NCI-H146 (cell line): ENCODE measurements at regions not wholly inside any gene's neighbourhood (a gene's known extent, or its start where the extent isn't known, plus 50 kb on each side); places are given as distances from the start of the nearest gene placed in this dataset.

Experiments
- DNase-seq: peaks from one replicate; lab custom pipeline; 2025; lab: John Stamatoyannopoulos, UW

DNA sequence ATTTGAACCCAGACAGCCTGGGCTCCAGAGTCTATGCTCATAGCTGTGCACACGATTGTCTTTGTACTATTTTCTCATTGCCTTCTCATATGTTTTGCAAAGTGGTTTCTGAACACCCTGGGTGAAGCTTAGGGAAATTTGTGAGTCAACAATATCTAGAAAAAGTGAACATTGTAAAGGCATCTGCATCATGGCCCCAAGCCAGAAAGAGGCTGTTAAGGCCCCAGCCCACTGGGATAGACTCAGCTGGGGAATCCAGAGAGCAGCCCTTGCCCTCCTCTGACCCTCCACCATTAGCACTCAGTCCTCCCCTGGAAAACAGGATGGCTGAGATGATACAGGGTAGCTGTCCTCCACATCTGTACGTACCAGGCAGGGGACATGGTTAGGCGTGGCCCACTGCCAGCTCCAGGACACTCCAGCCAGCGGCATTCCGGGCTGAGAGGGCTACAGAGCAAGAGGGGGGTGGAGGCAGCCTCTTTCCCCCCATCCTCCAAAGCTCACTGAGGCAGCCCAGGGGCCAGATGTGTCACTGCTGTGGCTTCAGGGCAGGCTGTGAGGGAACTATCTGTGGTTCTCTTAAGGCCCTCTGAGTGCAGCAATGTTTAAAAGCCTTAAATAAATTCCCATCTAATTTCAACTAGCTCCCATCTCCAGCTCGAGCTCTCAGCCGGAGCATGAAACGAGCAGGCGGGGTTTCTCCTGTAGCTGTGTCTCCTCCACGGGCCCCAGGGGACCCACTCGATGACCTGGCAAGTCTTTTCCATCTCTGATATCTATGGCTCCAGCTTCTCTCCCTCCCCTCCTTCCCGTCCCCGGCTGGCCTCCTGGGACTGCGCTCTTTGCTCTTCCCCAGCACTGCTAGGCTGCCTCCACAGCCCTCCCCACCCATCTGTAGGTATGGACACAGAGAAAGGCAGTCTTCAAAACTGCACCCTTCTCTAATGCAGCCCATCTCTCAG is 209.4 kb upstream of the LRFN2 start:
- no peak for DNase-seq

DNA sequence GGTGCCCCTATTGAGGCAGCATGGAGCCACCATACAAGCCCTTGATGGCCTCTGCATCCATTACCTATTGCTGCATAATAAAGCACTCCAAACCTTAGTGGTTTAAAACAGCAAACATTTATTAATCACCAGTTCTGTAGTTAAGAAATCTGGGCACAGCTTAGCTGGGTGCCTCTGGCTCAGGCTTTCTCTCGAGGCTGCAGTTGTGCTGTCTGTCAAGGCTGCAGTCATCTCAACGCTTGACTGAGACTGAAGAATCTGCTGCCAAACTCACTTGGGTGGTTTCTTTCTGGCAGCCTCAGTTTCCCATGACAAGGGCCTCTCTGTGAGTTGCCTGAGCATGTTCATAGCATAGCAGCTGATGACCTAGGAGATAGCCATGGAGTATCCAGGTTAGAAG is 207.4 kb upstream of the LRFN2 start:
- no peak for DNase-seq

DNA sequence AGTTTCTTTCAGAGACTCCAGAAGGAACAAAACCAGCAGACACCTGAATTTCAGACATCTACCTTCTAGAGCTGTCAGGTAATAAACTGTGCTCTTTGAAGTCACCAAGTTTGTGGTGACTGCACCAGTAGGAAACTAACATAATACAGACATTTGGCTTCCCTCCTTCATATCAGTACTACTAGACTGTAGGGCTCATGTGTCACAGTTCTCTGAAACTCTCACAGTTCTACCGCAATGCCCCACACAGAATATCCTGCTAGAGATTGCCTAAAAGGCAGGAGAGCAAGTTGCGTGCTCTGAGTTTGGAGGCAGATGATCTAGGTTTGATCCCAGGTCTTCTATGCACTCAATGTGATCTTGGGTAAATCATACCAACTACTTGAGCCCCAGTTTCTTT is 205.0 kb upstream of the LRFN2 start:
- DNase-seq: no peak

DNA sequence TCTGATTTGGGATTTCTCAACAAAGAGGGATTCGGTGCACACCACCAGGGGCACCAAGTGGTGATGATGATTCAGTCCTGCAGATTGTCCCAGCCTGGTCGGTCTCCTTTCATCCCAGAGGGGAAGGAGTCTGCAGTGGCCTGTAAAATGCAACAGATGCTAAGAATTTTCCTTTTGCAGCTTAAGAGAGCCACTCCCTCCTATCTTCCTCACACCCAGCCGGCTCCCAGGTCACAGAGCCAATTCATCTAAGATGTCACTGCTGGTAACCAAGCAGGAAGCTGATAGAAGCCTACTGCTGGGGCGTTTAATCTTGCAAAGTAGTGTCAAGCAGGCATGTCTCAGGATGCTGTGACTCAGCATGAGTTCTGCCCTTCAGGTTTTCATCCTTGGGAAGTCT is 203.8 kb upstream of the LRFN2 start:
- no peak for DNase-seq

DNA sequence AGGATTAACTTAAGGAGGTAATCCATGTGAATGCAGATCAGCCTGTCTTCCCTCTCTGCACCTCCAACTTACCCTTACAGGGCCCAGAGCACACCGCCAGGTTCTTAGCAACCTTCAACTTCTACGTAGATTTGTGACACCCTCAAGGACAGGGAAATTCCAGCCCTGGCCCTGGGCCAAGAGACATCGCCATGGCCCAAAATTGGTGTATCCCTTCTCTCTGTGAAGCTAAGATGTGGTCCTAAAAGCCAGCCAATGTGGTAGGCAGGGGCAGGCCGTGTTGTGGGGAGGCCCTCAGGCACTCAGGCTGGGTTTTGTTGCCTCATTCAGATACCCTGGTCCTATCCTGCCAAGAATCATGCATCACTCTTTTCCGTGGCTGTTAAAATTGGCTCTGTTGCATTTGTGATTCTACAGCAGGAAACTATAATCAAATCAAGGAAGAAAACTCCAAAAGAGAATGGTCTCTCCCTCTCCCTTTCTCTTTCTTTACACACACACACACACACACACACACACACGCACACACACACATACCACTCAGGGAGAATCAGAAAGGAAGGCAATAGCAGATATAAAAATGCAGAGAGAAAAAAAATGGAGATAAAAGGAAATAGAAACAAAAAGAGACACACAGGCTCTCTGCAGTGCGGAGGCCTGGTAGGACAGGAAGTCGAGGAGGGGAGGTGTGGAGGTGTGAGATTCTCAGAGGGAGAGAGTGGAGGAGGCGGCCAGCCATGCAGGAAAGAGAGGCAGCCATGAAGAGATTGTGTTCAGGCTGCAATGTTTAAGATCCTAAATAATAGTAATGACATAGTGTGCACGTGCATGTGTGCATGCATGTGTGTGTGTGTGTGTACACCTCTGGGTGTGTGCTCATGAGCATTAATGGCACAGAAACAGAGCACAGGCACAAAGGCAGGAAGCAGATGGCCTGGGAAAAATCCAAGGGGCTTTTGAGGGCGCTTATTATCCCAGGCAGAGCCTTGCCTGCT is 201.8 kb upstream of the LRFN2 start:
- no peak for DNase-seq

DNA sequence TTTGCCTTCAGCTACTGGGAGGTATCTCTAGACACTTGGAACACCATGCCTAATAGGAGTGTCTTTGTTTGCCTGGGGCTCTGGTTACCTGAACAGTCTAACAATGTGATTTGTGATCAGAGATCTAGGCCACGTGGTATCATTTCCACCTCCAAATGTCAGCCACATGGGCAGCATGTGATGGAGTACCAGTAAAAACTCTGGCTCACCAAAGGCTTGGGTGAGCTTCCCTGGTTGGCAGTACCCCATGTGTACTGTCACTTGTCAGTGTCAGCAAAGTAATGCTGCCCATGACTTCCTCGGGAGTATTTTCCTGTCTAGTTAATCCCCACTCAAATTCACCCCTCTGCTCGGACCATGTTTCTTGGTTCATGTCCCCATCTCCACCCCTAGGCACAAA is 195.2 kb upstream of the LRFN2 start:
- DNase-seq: no peak

DNA sequence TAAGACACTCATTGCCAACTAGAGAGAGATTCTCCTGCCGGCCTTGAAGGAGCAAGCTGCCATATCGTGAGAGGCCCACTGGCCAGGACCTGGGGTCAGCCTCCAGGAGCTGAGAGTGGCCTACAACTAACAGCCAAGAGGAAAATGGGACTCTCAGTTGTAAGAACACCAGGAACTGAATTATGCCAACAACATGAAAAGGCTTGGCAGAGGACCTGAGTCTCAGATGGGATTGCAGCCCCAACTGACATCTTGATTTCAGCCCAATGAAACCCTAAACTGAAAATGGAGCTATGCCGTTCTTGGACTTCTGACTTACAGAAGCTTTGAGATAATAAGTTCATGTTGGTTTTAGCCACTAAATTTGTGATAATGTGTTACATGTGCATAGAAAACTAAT is 193.5 kb upstream of the LRFN2 start:
- DNase-seq: no peak

DNA sequence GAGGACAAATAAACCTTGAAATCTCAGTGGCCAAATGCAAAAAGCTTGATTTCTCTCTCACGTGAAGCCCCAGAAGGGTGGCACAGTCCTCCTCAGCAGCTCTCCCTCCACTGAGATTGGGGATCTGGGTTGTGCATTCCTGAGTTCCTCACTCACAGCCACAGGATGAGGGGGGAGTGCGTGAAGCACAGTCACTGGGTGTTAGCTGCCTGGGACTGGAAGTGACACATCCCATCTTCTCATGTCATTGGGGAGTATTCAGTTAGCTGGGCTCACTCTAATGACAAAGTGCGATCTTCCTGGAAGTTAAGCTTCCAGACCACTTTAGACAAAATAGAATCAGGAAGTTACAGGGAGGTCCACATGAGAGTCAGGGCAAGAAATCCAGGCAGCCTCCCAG is 192.2 kb upstream of the LRFN2 start:
- DNase-seq: no peak

DNA sequence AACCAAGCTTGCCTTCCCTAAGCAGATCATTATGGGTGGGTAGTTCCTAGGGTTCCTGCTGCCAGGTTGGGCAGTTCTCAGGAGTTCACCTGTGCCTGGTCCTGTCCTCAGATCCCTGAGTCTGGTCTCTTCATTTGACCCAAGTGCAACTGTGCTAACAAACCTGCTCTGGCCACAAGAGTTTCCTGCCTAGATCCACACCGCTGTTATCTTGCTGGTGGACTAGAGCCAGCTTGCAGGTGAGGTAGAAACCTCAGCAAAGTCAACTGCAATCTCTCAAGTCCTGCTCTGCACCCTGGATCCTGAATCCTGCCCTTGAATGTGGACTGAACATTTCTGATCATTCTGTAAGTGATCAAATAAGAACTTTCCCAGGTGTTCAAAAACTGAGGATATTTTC is 191.8 kb upstream of the LRFN2 start:
- DNase-seq: no peak

DNA sequence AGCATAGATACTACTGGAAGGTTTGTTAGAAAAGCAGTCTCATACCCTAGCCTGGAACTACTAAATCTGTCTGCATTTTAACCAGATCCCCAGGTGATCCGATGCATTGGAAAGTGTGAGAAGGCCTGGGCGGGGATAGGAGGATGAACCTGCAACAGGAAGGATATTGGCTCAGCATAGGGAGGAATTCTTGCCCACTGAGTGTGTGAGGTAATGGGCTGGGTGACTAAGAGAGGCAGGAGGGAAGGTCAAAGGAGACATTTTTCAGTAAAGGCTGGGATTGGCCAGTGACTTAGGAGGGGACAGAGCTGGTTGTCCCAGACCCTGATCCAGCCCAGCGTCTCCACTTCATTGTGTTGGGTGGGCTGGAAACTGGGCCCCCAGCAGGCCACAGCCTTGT is 191.0 kb upstream of the LRFN2 start:
- DNase-seq: no peak

DNA sequence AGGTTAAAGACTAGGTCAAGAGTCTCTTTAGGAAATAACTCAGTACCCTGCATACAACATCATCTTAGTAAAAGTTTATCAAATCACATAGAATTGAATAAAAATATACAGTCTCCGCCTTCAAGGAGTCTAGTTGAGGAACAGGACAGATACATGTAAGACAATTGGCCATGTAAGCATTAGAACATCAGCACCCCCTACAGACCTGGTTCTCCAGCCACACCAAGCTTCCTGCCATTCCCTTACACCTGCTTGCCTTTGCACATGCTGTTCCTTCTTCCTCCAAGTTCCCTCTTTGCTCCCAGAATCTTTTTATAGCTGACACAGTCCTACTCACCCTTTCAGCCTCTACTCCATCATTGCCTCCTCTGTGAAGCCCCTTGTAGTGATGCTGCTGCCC is 187.8 kb upstream of the LRFN2 start:
- peak; percentile 38 for DNase-seq

DNA sequence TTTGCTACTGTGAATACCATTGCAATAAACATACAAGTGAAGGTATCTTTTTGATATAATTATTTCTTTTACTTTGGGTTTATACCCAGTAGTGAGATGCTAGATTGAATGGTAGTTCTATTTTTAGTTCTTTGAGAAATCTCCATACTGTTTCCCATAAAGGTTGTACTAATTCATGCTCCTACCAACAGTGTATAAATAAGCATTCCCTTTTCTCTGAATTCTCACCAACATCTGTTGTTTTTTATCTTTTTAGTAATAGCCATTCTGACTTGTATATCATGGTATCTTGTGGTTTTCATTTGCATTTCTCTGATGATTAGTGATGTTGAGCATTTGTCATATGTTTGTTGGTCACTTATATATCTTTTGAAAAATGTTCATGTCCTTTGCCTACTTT is 183.6 kb upstream of the LRFN2 start:
- no peak for DNase-seq

DNA sequence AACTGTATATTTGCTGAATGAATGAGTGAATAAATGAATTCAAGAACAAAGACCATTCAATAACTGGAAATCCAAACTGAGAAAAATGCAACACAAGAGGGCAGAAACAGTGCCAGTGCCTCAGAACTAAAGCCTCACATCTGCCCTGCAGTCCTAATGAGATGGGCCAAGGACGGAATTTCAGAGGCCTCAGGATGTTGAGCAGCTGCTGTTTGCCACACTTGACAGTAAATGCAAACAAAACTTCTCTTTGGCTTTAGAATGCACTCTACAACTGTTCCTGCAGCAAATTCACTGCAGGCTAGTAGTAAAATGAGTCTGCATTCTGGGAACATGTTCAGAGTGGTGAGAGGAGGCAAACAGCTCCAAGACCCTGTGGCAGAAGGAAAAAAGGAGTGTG is 177.6 kb upstream of the LRFN2 start:
- no peak for DNase-seq

DNA sequence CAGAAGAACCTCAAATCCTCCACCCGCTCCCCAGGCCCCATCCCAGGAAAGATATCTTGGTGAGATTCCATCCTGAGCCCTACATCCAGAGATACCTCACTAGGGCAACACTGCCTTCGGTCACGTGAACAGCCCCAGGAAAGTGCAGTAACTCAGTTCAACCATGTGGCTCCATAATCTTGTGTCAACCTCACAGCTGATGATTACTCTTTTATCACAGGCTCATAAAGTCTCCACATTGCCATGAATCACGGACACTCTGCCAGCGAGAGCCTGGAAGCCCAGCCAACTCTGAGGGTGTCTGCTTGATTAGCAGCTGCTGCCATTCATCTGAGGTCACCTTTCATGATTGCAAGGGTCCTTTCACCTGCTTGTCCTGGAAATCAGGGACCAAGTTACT is 175.8 kb upstream of the LRFN2 start:
- no peak for DNase-seq

DNA sequence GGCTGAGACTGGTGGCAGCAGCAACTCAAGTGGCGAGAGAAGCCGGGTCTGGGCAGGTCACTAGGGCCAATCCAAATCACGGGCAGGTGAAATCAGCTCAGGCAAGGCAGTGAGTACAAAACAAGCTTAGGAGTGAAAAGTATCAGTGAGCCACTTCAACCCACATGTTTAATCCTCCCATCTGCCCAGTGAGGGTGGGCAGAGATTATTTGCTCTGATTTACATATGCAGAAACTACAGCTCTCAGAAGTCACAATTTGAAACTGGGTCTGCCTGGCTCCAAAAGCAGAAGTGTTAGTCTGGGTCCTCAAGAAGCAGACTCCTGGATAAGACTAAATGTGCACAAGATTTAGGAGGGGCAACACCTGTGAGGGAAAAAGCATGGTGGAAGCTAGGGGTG is 173.7 kb upstream of the LRFN2 start:
- DNase-seq: no peak

DNA sequence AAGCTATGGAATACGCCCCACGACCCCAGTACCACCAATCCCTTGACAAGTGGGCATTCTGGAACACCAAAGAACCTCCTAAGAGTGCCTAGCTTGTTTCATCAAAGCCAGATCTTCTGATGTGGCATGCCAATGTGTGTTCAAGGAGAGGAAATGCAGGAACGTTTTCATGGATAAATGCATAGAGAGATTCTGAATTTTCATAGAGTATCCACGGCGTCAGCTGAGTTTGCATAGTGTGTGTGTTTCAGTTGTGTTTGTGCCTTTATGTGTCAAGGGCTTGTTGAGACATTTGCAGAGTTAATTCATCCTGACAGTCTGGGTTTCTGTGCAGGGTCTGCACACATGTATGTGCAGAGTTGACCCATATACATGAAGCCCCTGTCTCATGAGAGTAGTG is 172.7 kb upstream of the LRFN2 start:
- no peak for DNase-seq

DNA sequence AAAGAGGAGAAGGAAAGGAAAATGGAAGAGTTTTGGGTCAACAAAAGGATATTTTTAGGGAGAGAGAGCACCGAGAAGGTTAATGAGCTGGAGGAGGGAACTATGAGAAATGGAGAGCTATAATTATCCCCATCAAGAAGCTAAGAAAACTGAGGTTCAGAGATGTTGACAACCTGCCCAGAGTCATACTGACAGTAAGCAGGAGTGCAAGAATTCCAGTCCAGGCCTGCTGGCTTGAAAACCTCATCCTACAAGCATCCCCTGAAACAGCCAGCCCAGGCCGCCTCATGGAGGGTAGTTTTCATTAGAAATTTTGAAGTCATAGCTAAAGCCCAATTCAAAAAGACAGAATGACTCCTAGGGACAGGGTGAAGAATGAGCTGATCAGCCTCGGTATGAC is 172.1 kb upstream of the LRFN2 start:
- no peak for DNase-seq

DNA sequence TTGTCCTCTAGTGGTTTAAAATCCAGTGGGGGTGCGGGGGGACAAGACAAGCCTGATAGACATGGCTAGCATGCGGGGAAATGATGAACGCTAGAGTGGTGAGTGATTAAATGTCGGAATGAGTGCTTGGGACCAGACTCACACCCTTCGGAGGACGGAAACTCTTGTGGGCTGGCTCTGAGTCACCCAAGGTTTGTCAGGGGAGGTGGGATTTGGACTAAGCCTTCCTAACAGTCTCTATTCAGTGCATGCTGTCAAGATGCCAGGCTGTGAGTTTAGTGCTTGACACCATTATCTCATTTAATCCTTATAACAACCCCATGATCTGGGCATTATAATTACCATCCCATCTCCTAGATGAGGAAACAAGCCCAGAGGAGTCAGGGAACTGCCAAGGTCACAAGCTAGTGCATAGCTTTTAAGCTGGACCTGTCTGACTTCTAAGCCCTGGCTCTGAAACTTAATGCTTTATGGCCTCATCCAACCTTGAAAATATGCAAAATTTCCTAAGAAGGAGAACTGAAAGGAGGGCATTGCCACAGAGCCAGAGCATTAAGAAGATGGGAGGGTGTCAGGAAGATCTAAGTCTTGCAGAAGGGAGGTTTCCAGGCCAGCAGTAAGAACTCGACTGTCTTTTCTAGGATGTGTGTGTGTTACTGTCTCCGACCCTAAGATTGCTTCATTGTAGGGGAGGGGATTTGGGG is 168.7 kb upstream of the LRFN2 start:
- DNase-seq: no peak

DNA sequence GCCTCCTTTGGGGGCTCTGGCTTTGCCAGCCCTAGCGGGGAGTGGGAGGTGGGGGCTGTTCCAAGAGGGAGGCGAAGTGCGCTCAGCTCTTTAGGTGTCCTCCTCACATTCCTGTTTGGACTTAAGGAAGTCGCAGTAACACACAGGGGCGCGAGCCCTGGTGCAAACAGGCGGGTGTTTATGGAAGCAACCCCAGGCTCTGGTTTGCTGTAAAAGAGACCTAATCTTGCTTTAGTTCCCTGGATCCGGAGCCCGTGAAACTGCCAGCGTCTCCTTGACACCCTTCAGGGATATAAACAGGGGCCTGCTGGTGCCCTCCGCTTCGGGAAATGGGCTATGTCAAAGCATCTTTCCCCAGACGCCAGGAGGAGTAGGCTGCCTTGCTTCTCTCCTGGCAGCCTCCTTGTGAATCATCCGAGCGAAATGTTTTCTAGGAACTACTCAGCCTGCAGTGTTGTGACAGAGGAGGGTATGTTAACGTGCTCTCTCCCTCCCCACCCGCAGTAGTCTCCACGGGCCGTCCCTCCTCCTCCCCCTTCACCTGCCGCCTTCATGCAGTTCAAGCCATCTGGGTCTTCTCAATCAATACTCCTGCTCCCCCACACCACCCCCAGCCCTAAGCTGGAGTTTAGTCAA is 168.0 kb upstream of the LRFN2 start:
- DNase-seq: no peak

DNA sequence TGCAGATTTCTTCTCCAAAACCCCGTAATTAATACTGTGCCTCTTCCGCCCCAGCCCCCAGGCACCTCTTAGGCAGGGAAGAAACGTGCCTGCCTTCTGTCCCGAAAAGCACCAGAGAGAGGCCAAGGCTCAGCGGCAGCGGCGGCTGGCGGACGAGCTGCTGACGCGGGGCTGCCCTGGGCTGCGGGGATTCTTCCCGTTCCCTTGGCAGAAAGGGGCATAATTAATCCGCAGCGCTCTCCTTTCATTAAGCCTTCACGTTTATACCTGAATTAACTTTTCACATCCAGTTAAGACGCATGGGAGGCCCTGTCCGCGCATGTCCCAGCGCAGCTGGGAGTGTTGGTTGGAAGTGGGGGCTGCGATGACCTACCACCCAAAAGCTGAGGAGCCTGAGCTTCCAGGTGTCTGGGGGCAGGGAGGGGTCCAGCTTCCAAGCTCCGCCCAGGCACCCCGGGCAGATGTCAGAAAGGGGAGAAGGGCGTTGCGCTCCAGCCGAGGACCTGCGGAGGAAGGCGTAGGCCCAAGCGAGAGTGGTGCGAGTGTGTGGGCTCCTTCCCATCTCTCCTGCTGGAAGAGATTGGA is 167.4 kb upstream of the LRFN2 start:
- no peak for DNase-seq

DNA sequence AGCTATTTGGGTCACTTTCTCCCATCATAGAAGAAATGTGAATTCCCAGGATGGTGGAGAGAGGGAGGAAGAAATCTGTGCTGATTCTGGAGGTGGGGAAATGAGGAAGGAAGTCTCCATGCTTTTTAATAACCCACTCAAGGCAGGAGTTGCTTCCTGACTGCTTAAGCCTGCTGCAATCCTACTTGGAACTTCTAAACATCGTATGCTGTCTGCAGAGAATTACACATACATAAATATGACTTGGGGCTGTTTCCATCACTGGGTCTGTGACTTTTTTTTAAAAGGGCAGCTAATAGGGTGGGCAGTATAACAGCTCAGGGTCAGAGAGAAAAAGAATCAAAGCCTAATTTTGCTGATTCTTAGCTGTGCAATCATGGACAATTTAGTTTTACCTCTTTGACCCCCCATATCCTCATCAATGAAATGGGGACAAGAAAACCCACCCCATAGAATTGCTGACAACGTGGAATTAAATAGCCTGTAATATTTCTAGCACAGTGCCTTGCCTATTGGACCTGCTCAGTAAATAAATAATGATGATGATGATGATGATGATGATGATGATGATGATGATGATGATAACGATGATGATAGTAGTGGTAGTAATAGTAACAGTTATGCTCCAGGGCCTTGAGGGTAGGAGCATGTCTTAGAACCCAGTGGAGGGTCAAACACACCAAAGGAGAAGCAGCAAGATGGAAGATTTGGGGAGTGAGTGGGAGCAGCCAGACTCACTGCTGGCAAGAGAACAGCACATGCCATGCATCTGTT is 166.7 kb upstream of the LRFN2 start:
- DNase-seq: no peak
